H9 (cell line): ENCODE measurements at regions not wholly inside any gene's neighbourhood (a gene's known extent, or its start where the extent isn't known, plus 50 kb on each side); places are given as distances from the start of the nearest gene placed in this dataset.
A peak's percentile ranks its signal among the peaks of the same experiment; 100 is the strongest.

Source experiments
- DNase-seq: peaks from one replicate; pipeline ENCODE4 v3.0.0-alpha.2; 2017
- H2AFZ ChIP-seq: one replicate; pipeline ENCODE4 v1.6.1; 2013; ENCODE audit warnings: mild to moderate bottlenecking, low read length, control low read depth, moderate library complexity
- H2AK5ac ChIP-seq: 2 replicates; pipeline ENCODE4 v1.6.1; 2013; ENCODE audit warnings: low read length, control low read depth, mixed read lengths; ENCODE audit not compliant: insufficient read length
- H2BK120ac ChIP-seq: one replicate; pipeline ENCODE4 v1.6.1; 2013; ENCODE audit warnings: low read depth, mild to moderate bottlenecking, low read length, control low read depth, inconsistent platforms; ENCODE audit not compliant: poor library complexity, severe bottlenecking
- H2BK12ac ChIP-seq: 2 replicates; pipeline ENCODE4 v1.6.1; 2013; ENCODE audit warnings: low read length, control low read depth, mixed read lengths, low read depth; ENCODE audit not compliant: insufficient read length
- H2BK15ac ChIP-seq: 2 replicates; pipeline ENCODE4 v1.6.1; 2013; ENCODE audit warnings: low read depth, low read length, control low read depth
- H2BK20ac ChIP-seq: one replicate; pipeline ENCODE4 v1.6.1; 2013; ENCODE audit warnings: low read depth, mild to moderate bottlenecking, low read length, control low read depth, inconsistent platforms; ENCODE audit not compliant: poor library complexity, severe bottlenecking
- H2BK5ac ChIP-seq: 2 replicates; pipeline ENCODE4 v1.6.1; 2013; ENCODE audit warnings: low read length, control low read depth, mixed read lengths; ENCODE audit not compliant: insufficient read length
- H3K14ac ChIP-seq: 2 replicates; pipeline ENCODE4 v1.6.1; 2013; ENCODE audit warnings: low read length, control low read depth; ENCODE audit not compliant: insufficient read depth
- H3K18ac ChIP-seq: 2 replicates; pipeline ENCODE4 v1.6.1; 2013; ENCODE audit warnings: low read depth, mild to moderate bottlenecking, mixed read lengths, low read length, control low read depth; ENCODE audit not compliant: insufficient read length
- H3K23ac ChIP-seq: 2 replicates; pipeline ENCODE4 v1.6.1; 2013; ENCODE audit warnings: low read length, control low read depth, mixed read lengths, low read depth; ENCODE audit not compliant: insufficient read length
- H3K23me2 ChIP-seq: 2 replicates; pipeline ENCODE4 v1.6.1; 2013; ENCODE audit warnings: low read depth, mild to moderate bottlenecking, mixed read lengths, low read length, control low read depth; ENCODE audit not compliant: insufficient read length, poor library complexity, severe bottlenecking
- H3K27ac ChIP-seq: 2 replicates; pipeline ENCODE4 v1.5.1; 2013; ENCODE audit warnings: low read length, control low read depth, mixed read lengths, low read depth; ENCODE audit not compliant: insufficient read length
- H3K27me3 ChIP-seq: 2 replicates; pipeline ENCODE4 v1.6.1; 2013; ENCODE audit warnings: low read length, control low read depth, inconsistent platforms; ENCODE audit not compliant: insufficient read depth
- H3K4ac ChIP-seq: 2 replicates; pipeline ENCODE4 v1.6.1; 2013; ENCODE audit warnings: low read depth, mild to moderate bottlenecking, control low read depth, inconsistent platforms, low read length, moderate library complexity
- H3K4me1 ChIP-seq: 2 replicates; pipeline ENCODE4 v1.6.1; 2013; ENCODE audit warnings: low read length, control low read depth, inconsistent platforms; ENCODE audit not compliant: insufficient read depth
- H3K4me2 ChIP-seq: 2 replicates; pipeline ENCODE4 v1.6.1; 2013; ENCODE audit warnings: low read length, control low read depth, mixed read lengths; ENCODE audit not compliant: insufficient read length, insufficient read depth
- H3K56ac ChIP-seq: 2 replicates; pipeline ENCODE4 v1.6.1; 2013; ENCODE audit warnings: low read depth, mild to moderate bottlenecking, mixed read lengths, low read length, control low read depth; ENCODE audit not compliant: insufficient read length
- H3K79me1 ChIP-seq: 2 replicates; pipeline ENCODE4 v1.6.1; 2013; ENCODE audit warnings: low read depth, mild to moderate bottlenecking, moderate library complexity, low read length, control low read depth, inconsistent platforms; ENCODE audit not compliant: insufficient read depth, poor library complexity, severe bottlenecking
- H3K79me2 ChIP-seq: 2 replicates; pipeline ENCODE4 v1.6.1; 2013; ENCODE audit warnings: low read length, control low read depth, inconsistent platforms; ENCODE audit not compliant: insufficient read depth
- H3K9ac ChIP-seq: 2 replicates; pipeline ENCODE4 v1.6.1; 2013; ENCODE audit warnings: low read length, control low read depth, mixed read lengths; ENCODE audit not compliant: insufficient read length; ENCODE audit errors: extremely low read depth
- H3K9me3 ChIP-seq: one replicate; pipeline ENCODE4 v1.6.1; 2013; ENCODE audit warnings: low read depth, low read length, inconsistent platforms; ENCODE audit not compliant: control insufficient read depth
- H3T11ph ChIP-seq: one replicate; pipeline ENCODE4 v1.6.1; 2013; ENCODE audit warnings: mild to moderate bottlenecking, low read length, control low read depth, inconsistent platforms
- H4K20me1 ChIP-seq: one replicate; pipeline ENCODE4 v1.6.1; 2013; ENCODE audit not compliant: control insufficient read depth, insufficient read length, insufficient read depth
- H4K5ac ChIP-seq: 2 replicates; pipeline ENCODE4 v1.6.1; 2013; ENCODE audit warnings: low read depth, mild to moderate bottlenecking, mixed read lengths, low read length, control low read depth; ENCODE audit not compliant: insufficient read length
- H4K8ac ChIP-seq: replicated peaks from 2 replicates; pipeline ENCODE4 v1.6.1; 2013; ENCODE audit warnings: low read length, control low read depth, mixed read lengths, low read depth; ENCODE audit not compliant: insufficient read length
- H4K91ac ChIP-seq: 2 replicates; pipeline ENCODE4 v1.6.1; 2013; ENCODE audit warnings: low read depth, mild to moderate bottlenecking, moderate library complexity, mixed read lengths, low read length, control low read depth; ENCODE audit not compliant: insufficient read length
- H3K27ac Mint-ChIP-seq, 3 experiments: 2 replicates in 2 of 3; 3 replicates in 1 of 3; pipeline ENCODE4 v1.8.0; 2020 to 2021; ENCODE audit warnings: mixed read lengths in 3 of 3, mild to moderate bottlenecking in 1 of 3, moderate library complexity in 1 of 3
- H3K27me3 Mint-ChIP-seq: 2 replicates; pipeline ENCODE4 v1.8.0; 2021; ENCODE audit warnings: low read depth, mild to moderate bottlenecking, moderate library complexity, mixed read lengths
- H3K36me3 Mint-ChIP-seq, 3 experiments: 2 replicates in 2 of 3; 3 replicates in 1 of 3; pipeline ENCODE4 v1.8.0; 2020 to 2021; ENCODE audit warnings: low read depth in 3 of 3, mixed read lengths in 3 of 3; ENCODE audit not compliant: insufficient read depth in 1 of 3
- H3K4me1 Mint-ChIP-seq, 2 experiments: 2 replicates each; pipeline ENCODE4 v1.8.0; 2020; ENCODE audit warnings: mixed read lengths in 2 of 2
- H3K4me3 Mint-ChIP-seq, 2 experiments: 2 replicates in 1 of 2; 3 replicates in 1 of 2; pipeline ENCODE4 v1.8.0; 2020 to 2021; ENCODE audit warnings: mild to moderate bottlenecking in 2 of 2, mixed read lengths in 2 of 2, moderate library complexity in 1 of 2
- H3K9me3 Mint-ChIP-seq, 2 experiments: 2 replicates in 1 of 2; 3 replicates in 1 of 2; pipeline ENCODE4 v1.8.0; 2020; ENCODE audit warnings: mild to moderate bottlenecking in 2 of 2, mixed read lengths in 2 of 2, moderate library complexity in 1 of 2
- WGBS: extraction: QIAGEN DNeasy Blood & Tissue Kit; methylation state at CpG from one replicate; pipeline ENCODE4 v1.1.7; 2013; ENCODE audit warnings: missing lambda C conversion rate, low lambda C conversion rate, mixed read lengths; ENCODE audit not compliant: insufficient read length; ENCODE audit errors: extremely low coverage; 5-methylcytosine and 5-hydroxymethylcytosine counted together
- TF ChIP-seq, protein P1 (sequence below): fragments of 200-600 bp; sonication (generic); conservative IDR thresholded peaks from 3 replicates; pipeline ENCODE4 v1.8.0; 2021; ENCODE audit warnings: antibody characterized with exemption, mild to moderate bottlenecking

DNA sequence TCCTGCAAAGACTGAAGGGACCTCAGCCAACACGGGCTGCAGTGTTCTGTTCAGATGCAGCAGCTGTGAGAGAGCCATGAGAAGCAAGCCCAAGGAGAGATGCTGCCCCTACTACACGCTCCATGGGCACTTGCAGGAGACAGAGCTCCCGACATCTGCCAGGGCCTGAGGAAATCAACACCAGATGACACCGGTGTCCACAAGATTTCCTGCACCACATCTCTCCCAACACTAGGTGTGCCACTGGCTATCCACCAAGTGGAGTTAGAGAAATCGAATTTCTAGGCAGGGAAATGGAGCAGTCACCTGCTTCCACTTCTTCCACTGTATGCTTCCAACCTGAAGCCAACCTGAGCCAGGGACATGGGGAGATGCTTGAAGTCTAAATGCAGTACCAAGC lies 445.3 kb downstream of the RWDD3 start:
- Histone ChIP-seq H3K14ac (no peak overlapping the region), H2AFZ (no peak overlapping the region), H3T11ph (no peak overlapping the region), H3K79me1 (no peaks in the 10 kb centered on the region), H3K23me2 (no peaks in the 10 kb centered on the region), H3K18ac (no peak overlapping the region), H4K91ac (no peak overlapping the region), H2BK5ac (no peak overlapping the region), H4K5ac (no peak overlapping the region), H3K9ac (no peak overlapping the region), H3K27ac (no peak overlapping the region), H2BK120ac (no peak overlapping the region), H3K4ac (no peak overlapping the region), H2AK5ac (no peak overlapping the region), H3K23ac (no peak overlapping the region), H2BK12ac (no peak overlapping the region), H4K20me1 (no peaks in the 10 kb centered on the region), H3K9me3 (no peaks in the 10 kb centered on the region), H2BK20ac (no peak overlapping the region), H3K79me2 (no peaks in the 10 kb centered on the region), H3K56ac (no peak overlapping the region), H4K8ac (no peak overlapping the region), H2BK15ac (no peak overlapping the region), H3K4me2 (no peak overlapping the region), H3K27me3 (no peaks in the 10 kb centered on the region), H3K4me1 (no peaks in the 10 kb centered on the region)
- TF ChIP-seq, protein P1, sequence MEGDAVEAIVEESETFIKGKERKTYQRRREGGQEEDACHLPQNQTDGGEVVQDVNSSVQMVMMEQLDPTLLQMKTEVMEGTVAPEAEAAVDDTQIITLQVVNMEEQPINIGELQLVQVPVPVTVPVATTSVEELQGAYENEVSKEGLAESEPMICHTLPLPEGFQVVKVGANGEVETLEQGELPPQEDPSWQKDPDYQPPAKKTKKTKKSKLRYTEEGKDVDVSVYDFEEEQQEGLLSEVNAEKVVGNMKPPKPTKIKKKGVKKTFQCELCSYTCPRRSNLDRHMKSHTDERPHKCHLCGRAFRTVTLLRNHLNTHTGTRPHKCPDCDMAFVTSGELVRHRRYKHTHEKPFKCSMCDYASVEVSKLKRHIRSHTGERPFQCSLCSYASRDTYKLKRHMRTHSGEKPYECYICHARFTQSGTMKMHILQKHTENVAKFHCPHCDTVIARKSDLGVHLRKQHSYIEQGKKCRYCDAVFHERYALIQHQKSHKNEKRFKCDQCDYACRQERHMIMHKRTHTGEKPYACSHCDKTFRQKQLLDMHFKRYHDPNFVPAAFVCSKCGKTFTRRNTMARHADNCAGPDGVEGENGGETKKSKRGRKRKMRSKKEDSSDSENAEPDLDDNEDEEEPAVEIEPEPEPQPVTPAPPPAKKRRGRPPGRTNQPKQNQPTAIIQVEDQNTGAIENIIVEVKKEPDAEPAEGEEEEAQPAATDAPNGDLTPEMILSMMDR: peak; percentile 31; the same call in 2 of the 3 replicates
- WGBS: no CpG with 5 or more reads among the region's 5 CpGs
- no peak overlapping the region for H3K27ac Mint-ChIP-seq
- H3K4me3 Mint-ChIP-seq: no peak overlapping the region
- peaks cover 13 to 15% of the 10 kb centered on the region in 2 experiments for H3K4me1 Mint-ChIP-seq
- no peaks in the 10 kb centered on the region; a peak in 1 of 5 replicates for H3K9me3 Mint-ChIP-seq
- H3K27me3 Mint-ChIP-seq: no peaks in the 10 kb centered on the region
- DNase-seq: no peak
- no peaks in the 10 kb centered on the region for H3K36me3 Mint-ChIP-seq
